ENCODE measurements at regions not wholly inside any gene's neighbourhood (a gene's known extent, or its start where the extent isn't known, plus 50 kb on each side); places are given as distances from the start of the nearest gene placed in this dataset.

DNA sequence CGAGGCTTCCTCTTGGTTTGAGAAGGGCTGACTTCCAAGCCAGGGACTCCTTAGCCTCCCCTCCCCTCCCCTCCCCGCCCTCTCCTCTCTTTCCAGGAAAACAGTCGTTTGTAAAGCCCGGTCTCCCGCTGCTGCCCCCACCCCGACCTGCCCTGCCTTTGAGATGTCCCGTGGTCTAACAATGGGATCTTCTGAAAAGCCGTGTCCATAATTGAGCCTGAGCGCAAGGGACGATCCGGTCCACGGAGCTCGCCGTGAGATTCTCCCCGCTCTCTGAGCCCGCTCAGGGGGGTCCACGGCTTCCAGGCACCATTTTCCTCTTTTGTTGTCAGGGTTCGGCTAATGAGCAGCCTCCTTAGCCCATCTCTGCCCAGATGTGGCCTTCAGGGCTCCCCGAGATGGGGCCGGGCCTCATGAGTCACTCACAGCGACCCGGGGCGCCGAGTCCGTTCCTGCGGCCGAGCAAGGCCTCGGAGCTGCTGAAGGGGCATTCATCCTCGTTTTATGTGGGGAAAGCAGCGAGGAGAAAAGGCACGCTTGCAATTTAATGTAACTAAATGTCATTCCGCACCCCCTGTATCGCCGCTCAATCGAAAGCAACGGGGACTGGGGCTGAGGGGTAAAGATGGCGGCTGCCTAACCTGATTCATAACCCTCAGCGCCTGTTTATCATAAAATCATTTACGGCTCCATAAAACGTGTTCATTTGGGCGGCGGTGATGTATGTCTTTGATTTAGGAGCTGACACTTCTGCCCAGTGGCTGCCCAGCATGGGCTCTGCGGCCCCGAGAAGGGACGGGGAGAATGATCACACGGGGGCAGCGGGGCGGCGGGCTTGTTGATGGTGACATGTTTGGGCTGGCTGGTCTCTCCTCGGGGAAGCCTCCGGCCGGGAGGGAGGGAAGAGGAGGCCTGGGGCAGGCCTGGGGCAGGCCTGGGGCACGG is 232.6 kb upstream of the C1orf174 start:
- no peak for TF ChIP-seq BHLHE40 (IDR thresholded peaks at IDR 0.05; ENCODE audit: low read depth, low read length)
- TF ChIP-seq, protein P1, sequence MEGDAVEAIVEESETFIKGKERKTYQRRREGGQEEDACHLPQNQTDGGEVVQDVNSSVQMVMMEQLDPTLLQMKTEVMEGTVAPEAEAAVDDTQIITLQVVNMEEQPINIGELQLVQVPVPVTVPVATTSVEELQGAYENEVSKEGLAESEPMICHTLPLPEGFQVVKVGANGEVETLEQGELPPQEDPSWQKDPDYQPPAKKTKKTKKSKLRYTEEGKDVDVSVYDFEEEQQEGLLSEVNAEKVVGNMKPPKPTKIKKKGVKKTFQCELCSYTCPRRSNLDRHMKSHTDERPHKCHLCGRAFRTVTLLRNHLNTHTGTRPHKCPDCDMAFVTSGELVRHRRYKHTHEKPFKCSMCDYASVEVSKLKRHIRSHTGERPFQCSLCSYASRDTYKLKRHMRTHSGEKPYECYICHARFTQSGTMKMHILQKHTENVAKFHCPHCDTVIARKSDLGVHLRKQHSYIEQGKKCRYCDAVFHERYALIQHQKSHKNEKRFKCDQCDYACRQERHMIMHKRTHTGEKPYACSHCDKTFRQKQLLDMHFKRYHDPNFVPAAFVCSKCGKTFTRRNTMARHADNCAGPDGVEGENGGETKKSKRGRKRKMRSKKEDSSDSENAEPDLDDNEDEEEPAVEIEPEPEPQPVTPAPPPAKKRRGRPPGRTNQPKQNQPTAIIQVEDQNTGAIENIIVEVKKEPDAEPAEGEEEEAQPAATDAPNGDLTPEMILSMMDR (conservative IDR thresholded peaks at IDR 0.05; ENCODE audit: low read depth, low read length): no peak
- no peak for TF ChIP-seq SMC3 (IDR thresholded peaks at IDR 0.05; ENCODE audit: low read depth, low read length)
- no peak for TF ChIP-seq POLR2A (IDR thresholded peaks at IDR 0.05; ENCODE audit: low read depth, low read length)
- TF ChIP-seq NFE2L2 (IDR thresholded peaks at IDR 0.05; ENCODE audit: low read depth, low read length): no peak
- TF ChIP-seq RFX5 (IDR thresholded peaks at IDR 0.05; ENCODE audit: low read depth, low read length): no peak
- TF ChIP-seq RCOR1 (IDR thresholded peaks at IDR 0.05; ENCODE audit: insufficient replicate concordance, low read length): no peak
- no peak for TF ChIP-seq CHD1 (IDR thresholded peaks at IDR 0.05; ENCODE audit: low read depth, low read length)
- no peak for TF ChIP-seq MAFK (IDR thresholded peaks at IDR 0.05; ENCODE audit: low read depth, low read length)
- TF ChIP-seq MAZ (IDR thresholded peaks at IDR 0.05; ENCODE audit: borderline replicate concordance, low read depth, low read length): no peak
